ENCODE measurements at regions not wholly inside any gene's neighbourhood (a gene's known extent, or its start where the extent isn't known, plus 50 kb on each side); places are given as distances from the start of the nearest gene placed in this dataset.
"Not testable (repeated sequence)": the region's sequence is repeated elsewhere in the genome, so short reads cannot be mapped to it uniquely, and the experiment has no call there.

DNA sequence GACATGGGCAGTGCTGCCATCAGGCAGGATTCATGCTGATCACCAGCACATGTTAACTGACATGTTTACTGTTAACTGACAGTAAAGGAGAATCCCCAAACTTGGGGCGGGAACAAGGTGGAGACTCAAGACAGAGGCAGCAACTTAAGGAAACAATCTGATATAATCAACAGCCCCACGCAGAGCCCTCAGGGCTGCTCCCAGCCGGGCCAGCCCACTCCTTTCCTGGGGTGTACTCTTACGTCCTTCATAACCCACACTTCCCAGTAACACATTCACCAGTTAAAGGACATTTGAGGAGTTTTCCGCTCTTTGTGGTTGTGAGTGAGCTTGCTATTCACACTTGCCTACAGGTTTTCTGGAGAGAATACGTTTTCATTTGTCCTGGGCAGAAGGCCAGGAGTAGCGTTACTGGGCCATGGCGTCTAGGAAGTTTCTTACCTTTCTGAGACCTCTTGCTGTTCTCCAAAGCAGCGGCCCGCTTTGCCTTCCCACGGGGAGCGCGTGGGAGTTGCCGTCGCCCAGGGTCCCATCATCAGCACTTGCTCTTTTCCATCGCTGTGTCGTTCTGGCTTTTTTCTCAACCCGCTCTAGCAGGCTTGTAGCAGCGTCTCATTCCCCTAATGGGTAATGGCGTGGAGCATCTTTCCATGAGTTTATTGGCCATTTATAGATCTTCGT lies 56.4 kb downstream of the FOXF2 start:
- Mint-ChIP-seq H3K4me3 (no peak overlapping the region), H3K36me3 (no peaks in the 10 kb centered on the region), H3K27me3 (peaks cover 16% of the 10 kb centered on the region), H3K4me1 (ENCODE audit: low read depth) (no peaks in the 10 kb centered on the region), H3K9me3 (peaks cover 3% of the 10 kb centered on the region), H3K27ac (no peak overlapping the region)
- ChIA-PET CTCF (no interaction called here), POLR2A (no interaction called here)
- intact Hi-C loops (cut with micrococcal nuclease) = no loop called here
- no peak for DNase-seq

GRCh38 chr6:1449896-1450295 lies 60.5 kb downstream of the FOXF2 start:
- no peak overlapping the region for H3K4me3 Mint-ChIP-seq
- H3K9me3 Mint-ChIP-seq = peaks cover 8% of the 10 kb centered on the region
- ChIA-PET POLR2A (no interaction called here), CTCF (no interaction called here)
- peaks cover 18% of the 10 kb centered on the region for H3K27me3 Mint-ChIP-seq
- peaks cover 2% of the 10 kb centered on the region for H3K36me3 Mint-ChIP-seq
- H3K27ac Mint-ChIP-seq = no peak overlapping the region
- intact Hi-C loops (cut with micrococcal nuclease) = no loop called here
- H3K4me1 Mint-ChIP-seq (ENCODE audit: low read depth) = no peaks in the 10 kb centered on the region
- no peak for DNase-seq

DNA sequence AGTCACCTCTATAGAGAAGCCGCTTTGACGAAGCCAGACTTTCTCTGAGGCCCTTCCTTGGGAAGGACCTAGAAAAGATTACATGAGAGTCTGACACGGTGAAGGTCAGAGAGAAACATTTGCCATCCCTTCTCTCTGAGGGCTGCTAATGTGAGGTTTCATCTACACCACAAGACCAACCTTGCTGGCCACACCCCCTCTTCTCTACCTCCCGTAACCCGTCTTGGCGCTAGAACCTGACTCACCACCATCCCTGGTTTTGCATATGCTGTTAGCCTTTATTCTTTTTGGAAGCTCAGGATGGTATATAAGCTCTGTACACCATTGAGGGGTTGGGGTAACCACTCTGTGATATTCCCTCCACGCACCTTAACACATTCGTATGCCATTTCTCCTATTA lies 63.6 kb downstream of the FOXF2 start:
- Mint-ChIP-seq H3K27ac (no peak overlapping the region), H3K27me3 (peaks cover 18% of the 10 kb centered on the region), H3K4me3 (no peak overlapping the region), H3K36me3 (peaks cover 2% of the 10 kb centered on the region), H3K9me3 (peaks cover 8% of the 10 kb centered on the region), H3K4me1 (ENCODE audit: low read depth) (no peaks in the 10 kb centered on the region)
- ChIA-PET CTCF (no interaction called here), POLR2A (no interaction called here)
- no peak for DNase-seq
- intact Hi-C loops (cut with micrococcal nuclease) = no loop called here

GRCh38 chr6:1456816-1457215 lies 67.4 kb downstream of the FOXF2 start:
- DNase-seq; CTCF ChIA-PET; H3K27me3 Mint-ChIP-seq; H3K36me3 Mint-ChIP-seq; H3K27ac Mint-ChIP-seq; intact Hi-C loops (cut with micrococcal nuclease); H3K4me3 Mint-ChIP-seq; H3K4me1 Mint-ChIP-seq (ENCODE audit: low read depth); POLR2A ChIA-PET; H3K9me3 Mint-ChIP-seq: not testable (repeated sequence)

DNA sequence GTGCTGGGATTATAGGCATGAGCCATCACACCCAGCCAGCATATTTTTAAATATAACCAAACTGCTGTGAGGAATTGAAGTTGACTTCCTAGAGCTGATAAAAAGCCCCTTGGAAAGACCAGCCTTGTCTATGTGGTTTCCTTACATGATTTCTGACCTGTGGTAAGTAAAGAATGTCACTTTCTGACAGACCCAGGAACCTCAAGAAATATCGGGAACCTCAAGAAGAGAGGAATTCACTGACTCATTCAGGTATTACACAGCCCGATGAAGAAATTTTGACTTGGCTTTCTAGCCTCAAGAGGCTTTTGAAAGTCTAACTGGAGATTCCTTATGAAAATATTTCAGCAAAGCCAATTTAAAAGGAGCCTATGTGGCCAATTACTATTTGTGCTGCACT lies 71.8 kb downstream of the FOXF2 start:
- H3K27ac Mint-ChIP-seq = no peak overlapping the region
- no peaks in the 10 kb centered on the region for H3K9me3 Mint-ChIP-seq
- peaks cover 9% of the 10 kb centered on the region for H3K27me3 Mint-ChIP-seq
- intact Hi-C loops (cut with micrococcal nuclease) = no loop called here
- CTCF ChIA-PET = no interaction called here
- DNase-seq = no peak
- H3K4me1 Mint-ChIP-seq (ENCODE audit: low read depth) = no peaks in the 10 kb centered on the region
- no peaks in the 10 kb centered on the region for H3K36me3 Mint-ChIP-seq
- POLR2A ChIA-PET = no interaction called here
- no peak overlapping the region for H3K4me3 Mint-ChIP-seq

DNA sequence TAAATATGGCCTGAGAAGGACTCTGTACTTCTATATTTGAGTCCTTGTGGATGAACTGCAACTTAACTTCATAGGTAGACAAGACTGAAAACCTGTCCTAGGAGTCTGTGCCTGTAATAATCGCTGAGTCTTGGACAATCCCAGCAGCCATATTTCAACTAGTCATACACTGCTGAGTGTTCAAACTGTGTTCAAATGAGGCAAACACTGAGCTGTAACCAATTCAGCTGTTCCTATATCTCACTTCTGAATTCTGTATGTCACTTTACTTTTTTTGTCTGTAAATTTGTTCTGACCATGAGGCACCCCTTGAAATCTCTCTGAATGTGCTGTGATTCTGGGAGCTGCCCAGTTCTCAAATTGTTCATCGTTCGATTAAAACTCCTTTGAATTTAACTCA lies 72.4 kb downstream of the FOXF2 start:
- DNase-seq = no peak
- H3K27me3 Mint-ChIP-seq = peaks cover 13% of the 10 kb centered on the region
- H3K9me3 Mint-ChIP-seq = no peaks in the 10 kb centered on the region
- no peak overlapping the region for H3K4me3 Mint-ChIP-seq
- H3K4me1 Mint-ChIP-seq (ENCODE audit: low read depth) = no peaks in the 10 kb centered on the region
- H3K27ac Mint-ChIP-seq = no peak overlapping the region
- H3K36me3 Mint-ChIP-seq = no peaks in the 10 kb centered on the region
- intact Hi-C loops (cut with micrococcal nuclease) = no loop called here
- POLR2A ChIA-PET = no interaction called here
- CTCF ChIA-PET = no interaction called here

DNA sequence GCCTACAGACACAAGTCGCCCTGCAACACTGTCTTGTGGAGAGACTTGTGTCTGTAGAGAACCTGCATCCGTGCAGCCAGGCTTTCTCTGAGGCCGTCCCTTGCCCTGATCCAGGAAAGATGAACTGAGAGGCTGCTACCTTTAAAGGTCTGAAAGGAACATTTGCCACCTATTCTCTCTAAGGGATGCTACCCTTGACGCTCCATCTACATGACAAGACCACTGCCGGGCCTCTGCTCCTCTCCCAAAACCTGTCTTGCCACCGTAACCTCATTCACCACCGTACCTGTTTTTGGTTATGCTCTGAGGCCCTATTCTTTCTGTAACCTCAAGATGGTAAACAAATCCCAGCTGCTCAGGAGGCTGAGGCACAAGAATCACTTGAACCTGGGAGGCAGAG lies 73.9 kb downstream of the FOXF2 start:
- CTCF ChIA-PET = no interaction called here
- Mint-ChIP-seq H3K27me3 (peaks cover 18% of the 10 kb centered on the region), H3K27ac (no peak overlapping the region), H3K9me3 (no peaks in the 10 kb centered on the region), H3K4me3 (no peak overlapping the region), H3K36me3 (no peaks in the 10 kb centered on the region), H3K4me1 (ENCODE audit: low read depth) (no peaks in the 10 kb centered on the region)
- DNase-seq = no peak
- POLR2A ChIA-PET = no interaction called here
- intact Hi-C loops (cut with micrococcal nuclease) = no loop called here

DNA sequence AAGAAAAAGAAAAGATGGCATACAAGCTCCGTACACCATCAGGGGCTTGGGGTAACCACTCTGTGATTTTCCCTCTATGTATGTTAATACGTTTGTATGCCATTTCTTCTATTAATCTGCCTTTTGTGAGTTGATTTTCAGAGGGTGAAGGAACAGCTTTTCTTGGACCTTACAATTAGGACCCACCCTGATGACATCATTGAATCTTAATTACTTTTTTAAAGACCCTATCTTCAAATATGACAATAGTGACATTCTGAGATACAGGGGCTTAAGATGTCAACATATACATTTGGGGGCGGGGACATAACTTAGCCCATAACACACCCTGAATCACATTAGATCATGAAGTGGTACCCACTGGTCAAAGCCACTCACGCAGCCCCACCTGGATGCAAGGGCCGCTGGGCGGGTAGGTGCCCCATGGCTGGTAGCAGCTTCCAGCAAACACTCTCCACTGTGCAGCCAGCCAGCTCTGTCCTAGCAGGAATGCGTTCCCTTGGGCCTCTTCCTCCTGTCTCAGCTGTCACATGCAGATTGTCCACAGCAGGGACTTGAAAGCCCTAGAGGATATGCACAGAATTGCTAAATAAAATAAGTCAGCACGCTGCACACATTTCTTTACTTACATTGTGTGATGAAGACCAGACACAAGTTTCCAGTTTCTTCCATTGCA lies 74.5 kb downstream of the FOXF2 start:
- ChIA-PET POLR2A (no interaction called here), CTCF (no interaction called here)
- Mint-ChIP-seq H3K4me3 (no peak overlapping the region), H3K4me1 (ENCODE audit: low read depth) (no peaks in the 10 kb centered on the region), H3K27ac (no peak overlapping the region), H3K9me3 (no peaks in the 10 kb centered on the region), H3K36me3 (no peaks in the 10 kb centered on the region), H3K27me3 (peaks cover 19% of the 10 kb centered on the region)
- intact Hi-C loops (cut with micrococcal nuclease) = no loop called here
- no peak for DNase-seq

DNA sequence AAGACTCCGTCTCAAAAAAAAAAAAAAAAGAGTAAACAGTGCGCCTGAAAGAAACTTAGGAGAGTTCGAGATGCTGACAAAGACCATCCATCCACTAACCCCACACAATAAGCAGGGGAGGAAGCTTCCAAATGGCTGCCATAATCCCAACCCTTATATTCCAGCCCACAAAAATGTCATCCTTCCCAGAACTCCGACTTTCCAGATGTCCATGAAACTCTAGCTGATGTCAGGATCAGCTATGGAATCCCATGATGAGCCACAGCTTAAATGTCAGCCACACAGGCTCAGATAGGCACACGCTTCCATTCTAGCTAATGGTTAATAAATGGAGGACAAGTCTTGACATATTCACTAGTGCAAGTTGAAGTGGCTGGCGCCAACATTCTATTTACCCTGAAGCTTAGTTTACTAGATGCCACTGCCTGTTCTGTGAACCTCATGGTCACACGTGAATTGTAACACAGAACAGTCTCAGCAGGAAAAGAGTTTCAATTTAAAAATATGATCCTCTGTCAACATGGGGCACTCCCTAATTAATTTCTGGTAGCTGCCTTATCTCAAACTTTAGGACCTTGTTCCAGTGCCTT lies 75.5 kb downstream of the FOXF2 start:
- CTCF ChIA-PET = no interaction called here

GRCh38 chr6:1468126-1468525 lies 78.8 kb downstream of the FOXF2 start:
- CTCF ChIA-PET = interaction anchor here (1.3 kb wide), 1 partner anchor 31 kb away, joined by 4 read pairs; no protein-coding TSS in a partner anchor
- intact Hi-C loops (cut with micrococcal nuclease) = no loop called here
- Mint-ChIP-seq H3K9me3 (no peaks in the 10 kb centered on the region), H3K27me3 (peaks cover 32% of the 10 kb centered on the region), H3K36me3 (no peaks in the 10 kb centered on the region), H3K4me1 (ENCODE audit: low read depth) (no peaks in the 10 kb centered on the region), H3K27ac (no peak overlapping the region), H3K4me3 (no peak overlapping the region)
- POLR2A ChIA-PET = no interaction called here
- DNase-seq = no peak

More for the DNA sequence above, 75.5 kb downstream of the FOXF2 start:
- H3K4me1 Mint-ChIP-seq (ENCODE audit: low read depth) = no peaks in the 10 kb centered on the region
- no peaks in the 10 kb centered on the region for H3K9me3 Mint-ChIP-seq
- POLR2A ChIA-PET = no interaction called here
- intact Hi-C loops (cut with micrococcal nuclease) = no loop called here
- H3K4me3 Mint-ChIP-seq = no peak overlapping the region
- H3K36me3 Mint-ChIP-seq = no peaks in the 10 kb centered on the region
- no peak overlapping the region for H3K27ac Mint-ChIP-seq
- H3K27me3 Mint-ChIP-seq = peaks cover 22% of the 10 kb centered on the region
- DNase-seq = no peak

GRCh38 chr6:1470040-1470439 lies 80.7 kb downstream of the FOXF2 start:
- no peaks in the 10 kb centered on the region for H3K4me1 Mint-ChIP-seq (ENCODE audit: low read depth)
- H3K27ac Mint-ChIP-seq = no peak overlapping the region
- peaks cover 32% of the 10 kb centered on the region for H3K27me3 Mint-ChIP-seq
- no peak overlapping the region for H3K4me3 Mint-ChIP-seq
- no peak for DNase-seq
- H3K36me3 Mint-ChIP-seq = no peaks in the 10 kb centered on the region
- ChIA-PET POLR2A (no interaction called here), CTCF (no interaction called here)
- intact Hi-C loops (cut with micrococcal nuclease) = no loop called here
- H3K9me3 Mint-ChIP-seq = no peaks in the 10 kb centered on the region

GRCh38 chr6:1472643-1473042 lies 83.3 kb downstream of the FOXF2 start:
- H3K27me3 Mint-ChIP-seq = peaks cover 26% of the 10 kb centered on the region
- no peak overlapping the region for H3K4me3 Mint-ChIP-seq
- intact Hi-C loops (cut with micrococcal nuclease) = no loop called here
- POLR2A ChIA-PET = no interaction called here
- DNase-seq = no peak
- no peaks in the 10 kb centered on the region for H3K36me3 Mint-ChIP-seq
- CTCF ChIA-PET = no interaction called here
- no peak overlapping the region for H3K27ac Mint-ChIP-seq
- H3K4me1 Mint-ChIP-seq (ENCODE audit: low read depth) = no peaks in the 10 kb centered on the region
- no peaks in the 10 kb centered on the region for H3K9me3 Mint-ChIP-seq

- DNase-seq = no peak
- Mint-ChIP-seq H3K27ac (no peak overlapping the region), H3K9me3 (no peaks in the 10 kb centered on the region), H3K27me3 (peaks cover 23% of the 10 kb centered on the region), H3K4me3 (no peak overlapping the region), H3K4me1 (ENCODE audit: low read depth) (no peaks in the 10 kb centered on the region), H3K36me3 (no peaks in the 10 kb centered on the region)
- intact Hi-C loops (cut with micrococcal nuclease) = no loop called here
- ChIA-PET CTCF (no interaction called here), POLR2A (no interaction called here)
Measured at GRCh38 chr6:1473166-1473565, 83.8 kb downstream of the FOXF2 start.
